Lower leg skin (tissue), 4 donors: ENCODE measurements at regions not wholly inside any gene's neighbourhood (a gene's known extent, or its start where the extent isn't known, plus 50 kb on each side); places are given as distances from the start of the nearest gene placed in this dataset.
A peak's percentile ranks its signal among the peaks of the same experiment; 100 is the strongest.

Source experiments
- DNase-seq, 2 donors: peaks; one replicate each; pipeline ENCODE4 v3.0.0-alpha.2; 2019; ENCODE audit warnings: low spot score in 2 of 2
- H3K4me3 ChIP-seq: fragments of 200-600 bp; sonication (generic); 2 replicates; pipeline ENCODE4 v1.5.1; 2017; ENCODE audit warnings: mild to moderate bottlenecking, low read depth; ENCODE audit not compliant: poor library complexity, severe bottlenecking
- POLR2A ChIP-seq, 2 donors: fragments of 450-650 bp; IDR thresholded peaks; one replicate each; pipeline ENCODE4 v1.6.1; 2016 to 2017; ENCODE audit warnings: antibody characterized with exemption in 2 of 2, mild to moderate bottlenecking in 1 of 2, moderate library complexity in 1 of 2
- WGBS, 2 donors: methylation state at CpG; one replicate each; pipeline ENCODE4 v1.1.5; 2018; 5-methylcytosine and 5-hydroxymethylcytosine counted together
- intact Hi-C: fragments of 100-400 bp; cut with DNase I; formaldehyde crosslinking; loops from one replicate; pipeline ENCODE4 v1.15.0; 2023; ENCODE audit warnings: low total_unique reads
- TF ChIP-seq, protein P1 (sequence below), 3 donors: fragments of 450-650 bp; IDR thresholded peaks; one replicate each; pipeline ENCODE4 v1.5.1; 2016; ENCODE audit warnings: antibody characterized with exemption in 3 of 3, mild to moderate bottlenecking in 3 of 3, moderate library complexity in 2 of 3

DNA sequence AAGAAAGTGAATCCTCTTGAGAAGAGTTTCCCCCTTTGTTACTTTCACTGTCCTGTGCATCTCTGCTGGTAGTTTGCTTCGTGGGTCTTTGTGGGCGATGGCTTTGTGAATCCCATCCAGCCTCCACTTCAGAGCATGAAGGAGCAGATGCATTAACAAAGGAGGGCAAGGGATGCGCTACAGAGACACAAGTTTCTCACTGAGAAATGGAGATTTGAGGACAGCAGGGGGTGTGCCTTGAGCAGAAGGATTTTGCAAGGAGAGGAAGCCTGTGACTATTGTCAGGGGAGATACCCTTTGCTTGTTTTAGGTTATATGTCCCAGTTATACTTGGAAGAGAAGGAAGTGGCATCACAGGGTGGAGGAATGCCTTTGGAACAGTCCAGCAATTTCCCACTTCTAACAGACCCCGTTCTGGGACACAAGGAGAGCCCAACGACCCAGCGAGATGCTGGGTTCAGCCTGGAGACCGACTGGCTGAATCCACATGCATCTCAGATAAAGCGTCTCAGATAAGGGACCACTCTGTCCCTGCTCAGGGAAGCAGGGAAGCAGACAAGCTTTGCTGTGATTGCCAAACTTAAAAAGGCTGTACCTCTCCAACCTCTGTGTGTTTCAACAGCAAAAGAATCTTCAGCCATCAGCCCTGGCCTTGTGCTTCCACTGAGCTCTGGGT, 314.6 kb upstream of the GATB start:
- 79 to 85% methylated on average over 8 of the region's 8 CpGs for WGBS, 2 donors
- intact Hi-C loops, result no loop called here
- H3K4me3 ChIP-seq, result no peak overlapping the region
- DNase-seq, result peak in 1 of 2 donors; percentile 26
- TF ChIP-seq, protein P1, sequence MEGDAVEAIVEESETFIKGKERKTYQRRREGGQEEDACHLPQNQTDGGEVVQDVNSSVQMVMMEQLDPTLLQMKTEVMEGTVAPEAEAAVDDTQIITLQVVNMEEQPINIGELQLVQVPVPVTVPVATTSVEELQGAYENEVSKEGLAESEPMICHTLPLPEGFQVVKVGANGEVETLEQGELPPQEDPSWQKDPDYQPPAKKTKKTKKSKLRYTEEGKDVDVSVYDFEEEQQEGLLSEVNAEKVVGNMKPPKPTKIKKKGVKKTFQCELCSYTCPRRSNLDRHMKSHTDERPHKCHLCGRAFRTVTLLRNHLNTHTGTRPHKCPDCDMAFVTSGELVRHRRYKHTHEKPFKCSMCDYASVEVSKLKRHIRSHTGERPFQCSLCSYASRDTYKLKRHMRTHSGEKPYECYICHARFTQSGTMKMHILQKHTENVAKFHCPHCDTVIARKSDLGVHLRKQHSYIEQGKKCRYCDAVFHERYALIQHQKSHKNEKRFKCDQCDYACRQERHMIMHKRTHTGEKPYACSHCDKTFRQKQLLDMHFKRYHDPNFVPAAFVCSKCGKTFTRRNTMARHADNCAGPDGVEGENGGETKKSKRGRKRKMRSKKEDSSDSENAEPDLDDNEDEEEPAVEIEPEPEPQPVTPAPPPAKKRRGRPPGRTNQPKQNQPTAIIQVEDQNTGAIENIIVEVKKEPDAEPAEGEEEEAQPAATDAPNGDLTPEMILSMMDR (IDR thresholded peaks at IDR 0.05), result no peak
- no peak for TF ChIP-seq POLR2A (IDR thresholded peaks at IDR 0.05)

DNA sequence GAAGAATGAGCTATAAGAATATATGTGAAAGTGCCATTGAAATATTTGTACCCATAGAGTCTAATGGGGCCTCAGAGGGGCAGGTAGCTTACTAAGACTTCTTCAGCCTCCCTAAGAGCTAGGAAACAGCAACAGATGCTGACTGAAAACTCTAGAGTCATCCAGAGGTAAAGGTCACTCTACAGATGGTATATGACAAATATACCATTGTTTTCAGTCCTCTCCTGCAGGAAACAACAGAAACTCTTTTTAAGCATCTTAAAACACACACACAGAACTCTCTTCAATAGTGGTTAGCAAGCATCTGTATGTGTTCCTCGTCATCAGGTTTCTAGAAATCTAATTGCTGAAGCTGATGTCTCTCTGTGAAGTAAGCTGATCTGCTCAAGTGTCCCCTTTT, 313.8 kb upstream of the GATB start:
- no peak for TF ChIP-seq POLR2A (IDR thresholded peaks at IDR 0.05)
- TF ChIP-seq, protein P1 (IDR thresholded peaks at IDR 0.05), result no peak
- intact Hi-C loops, result no loop called here
- H3K4me3 ChIP-seq, result no peak overlapping the region
- 76 to 78% methylated on average over 1 of the region's 1 CpG for WGBS, 2 donors
- DNase-seq, result no peak

DNA sequence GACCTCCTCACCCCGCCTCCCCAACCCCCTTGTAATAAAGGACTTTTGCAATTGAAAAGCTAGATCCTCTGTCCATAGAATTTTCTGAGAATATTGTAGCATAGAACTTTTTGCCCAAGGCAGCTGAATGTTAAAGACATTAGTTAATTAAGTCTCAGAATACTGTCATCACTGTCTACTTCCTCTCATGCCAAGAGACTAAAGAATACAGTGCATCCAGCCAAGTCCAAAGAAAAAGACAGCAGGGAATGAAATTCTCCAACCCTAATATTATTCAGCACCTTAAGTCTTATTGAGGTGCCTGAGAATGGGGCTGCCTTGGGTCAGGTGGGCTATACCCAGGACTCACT, 313.3 kb upstream of the GATB start:
- H3K4me3 ChIP-seq, result no peak overlapping the region
- TF ChIP-seq POLR2A (IDR thresholded peaks at IDR 0.05), result no peak
- TF ChIP-seq, protein P1 (IDR thresholded peaks at IDR 0.05), result no peak
- no peak for DNase-seq
- WGBS, 2 donors, result 40 to 44% methylated on average over 1 of the region's 1 CpG
- intact Hi-C loops, result no loop called here

DNA sequence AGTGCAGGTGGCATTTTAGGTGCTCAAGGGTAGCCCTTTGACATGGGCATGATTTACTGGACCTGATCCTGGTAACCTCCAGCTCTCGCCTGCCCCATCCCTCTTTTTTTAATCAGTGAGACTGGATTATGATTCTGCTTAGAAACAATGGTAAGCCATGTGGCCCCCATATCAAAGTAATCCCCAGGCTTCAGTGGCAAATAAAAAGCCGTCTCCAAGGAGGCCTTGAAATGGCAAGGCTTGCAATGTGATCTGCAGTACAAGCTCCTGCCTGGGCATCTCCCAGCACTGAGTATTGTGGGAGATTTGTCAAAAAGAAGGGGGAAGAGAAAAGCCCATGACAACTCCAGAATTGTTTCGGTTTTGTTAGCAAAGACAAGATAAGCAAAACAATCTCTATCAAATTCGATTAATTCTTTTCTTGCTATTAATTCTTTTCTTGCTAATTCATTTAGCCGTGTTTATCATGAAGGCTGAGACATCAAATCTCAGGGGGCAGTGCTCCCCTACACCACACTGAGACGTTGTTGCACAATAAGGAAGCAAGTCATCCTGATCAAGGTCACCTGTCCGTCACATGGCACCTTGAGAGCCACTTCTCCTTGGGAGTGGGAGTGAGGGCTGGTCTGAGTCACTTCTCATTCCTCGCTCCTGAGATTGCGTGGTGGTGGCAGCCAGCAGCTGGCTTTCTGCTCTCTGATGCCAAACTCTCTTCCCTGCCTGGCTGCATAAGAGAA, 312.7 kb upstream of the GATB start:
- H3K4me3 ChIP-seq, result no peak overlapping the region
- TF ChIP-seq, protein P1 (IDR thresholded peaks at IDR 0.05), result no peak
- TF ChIP-seq POLR2A (IDR thresholded peaks at IDR 0.05), result no peak
- WGBS, 2 donors, result 52 to 60% methylated on average over 7 to 9 of the region's 9 CpGs
- DNase-seq, result no peak
- intact Hi-C loops, result no loop called here

DNA sequence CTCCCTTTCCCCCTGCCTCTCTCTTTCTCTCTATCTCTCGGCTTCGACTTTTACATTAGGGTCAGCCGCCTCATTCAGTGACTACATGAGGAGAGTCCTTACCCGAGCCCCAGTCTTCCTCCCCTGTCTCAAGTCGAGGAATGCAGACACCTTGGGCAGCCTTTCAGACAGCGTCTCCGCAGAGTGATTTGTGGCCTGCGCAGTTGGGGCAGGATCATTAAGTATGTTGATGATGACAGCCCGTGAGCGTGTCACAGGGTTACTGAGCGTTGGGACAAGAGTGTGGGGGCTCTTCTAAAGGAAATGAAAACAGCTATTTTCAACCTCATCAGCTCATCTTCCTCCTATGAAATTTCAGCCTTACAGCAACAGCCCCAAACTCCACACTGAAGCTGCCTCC, 312.1 kb upstream of the GATB start:
- DNase-seq, result no peak
- intact Hi-C loops, result no loop called here
- H3K4me3 ChIP-seq, result no peak overlapping the region
- no peak for TF ChIP-seq POLR2A (IDR thresholded peaks at IDR 0.05)
- TF ChIP-seq, protein P1 (IDR thresholded peaks at IDR 0.05), result no peak
- 92 to 93% methylated on average over 11 of the region's 11 CpGs for WGBS, 2 donors
